SU-DHL-6 (cell line): ENCODE measurements at regions not wholly inside any gene's neighbourhood (a gene's known extent, or its start where the extent isn't known, plus 50 kb on each side); places are given as distances from the start of the nearest gene placed in this dataset.

ENCODE experiments used
- H2AFZ ChIP-seq: fragments of 200-600 bp; sonication (generic); 2 replicates; pipeline ENCODE4 v1.6.1; 2014; ENCODE audit warnings: low read depth, mild to moderate bottlenecking, moderate library complexity, mixed read lengths, antibody characterized with exemption, low read length; ENCODE audit not compliant: severe bottlenecking
- H3F3A ChIP-seq: fragments of 200-600 bp; shearing (Covaris generic); 2 replicates; pipeline ENCODE4 v1.6.0; 2016; ENCODE audit warnings: antibody characterized with exemption, mild to moderate bottlenecking; ENCODE audit not compliant: insufficient read depth
- H3K27ac ChIP-seq: fragments of 200-600 bp; sonication (generic); 2 replicates; pipeline ENCODE4 v1.5.1; 2016; ENCODE audit warnings: low read depth, mild to moderate bottlenecking, low read length, moderate library complexity, mixed read lengths
- H3K27me3 ChIP-seq: fragments of 200-600 bp; sonication (generic), shearing (Covaris generic); 2 replicates; pipeline ENCODE4 v1.6.0; 2014; ENCODE audit warnings: mild to moderate bottlenecking, low read length
- H3K36me3 ChIP-seq: fragments of 200-600 bp; sonication (generic); 2 replicates; pipeline ENCODE4 v1.6.1; 2014; ENCODE audit warnings: mild to moderate bottlenecking, low read length, mixed read lengths
- H3K4me2 ChIP-seq: fragments of 300-600, 200-600 bp; shearing (Covaris generic), sonication (generic); 2 replicates; pipeline ENCODE4 v1.6.0; 2014; ENCODE audit warnings: low read length, low read depth, mild to moderate bottlenecking; ENCODE audit not compliant: poor library complexity, severe bottlenecking
- H3K4me3 ChIP-seq: fragments of 200-600 bp; sonication (generic); 2 replicates; pipeline ENCODE4 v1.5.1; 2014; ENCODE audit warnings: antibody characterized with exemption, low read length, mild to moderate bottlenecking, mixed read lengths; ENCODE audit not compliant: insufficient read depth, poor library complexity, severe bottlenecking
- H3K79me2 ChIP-seq: fragments of 200-600 bp; sonication (generic); 2 replicates; pipeline ENCODE4 v1.6.1; 2014; ENCODE audit warnings: mild to moderate bottlenecking, low read length, moderate library complexity; ENCODE audit not compliant: insufficient read depth
- H3K9ac ChIP-seq: fragments of 200-600 bp; sonication (generic); 2 replicates; pipeline ENCODE4 v1.7.0; 2014; ENCODE audit warnings: mild to moderate bottlenecking, low read length
- H3K9me2 ChIP-seq: fragments of 200-600 bp; sonication (generic); replicated peaks from 2 replicates; pipeline ENCODE4 v1.6.1; 2014; ENCODE audit warnings: low read length; ENCODE audit not compliant: insufficient read depth
- H3K9me3 ChIP-seq: fragments of 200-600 bp; sonication (generic); 2 replicates; pipeline ENCODE4 v1.6.1; 2014; ENCODE audit warnings: low read length, mixed read lengths; ENCODE audit not compliant: insufficient read depth
- H4K20me1 ChIP-seq: fragments of 200-600 bp; sonication (generic); 2 replicates; pipeline ENCODE4 v1.6.1; 2014; ENCODE audit warnings: low read depth, mild to moderate bottlenecking, antibody characterized with exemption, low read length, moderate library complexity, mixed read lengths
- EZH2phosphoT487 ChIP-seq: fragments of 200-600 bp; sonication (generic), shearing (Covaris generic); conservative IDR thresholded peaks from 2 replicates; pipeline ENCODE4 v1.6.1; 2018; ENCODE audit warnings: mild to moderate bottlenecking, antibody characterized with exemption, low read length, moderate library complexity, mixed read lengths
- TF ChIP-seq, protein P1 (sequence below): fragments of 200-600 bp; sonication (generic); IDR thresholded peaks from one replicate; pipeline ENCODE4 v1.5.1; 2017; ENCODE audit warnings: antibody characterized with exemption, mild to moderate bottlenecking, low read length, moderate library complexity; ENCODE audit not compliant: insufficient read depth, poor library complexity, severe bottlenecking

DNA sequence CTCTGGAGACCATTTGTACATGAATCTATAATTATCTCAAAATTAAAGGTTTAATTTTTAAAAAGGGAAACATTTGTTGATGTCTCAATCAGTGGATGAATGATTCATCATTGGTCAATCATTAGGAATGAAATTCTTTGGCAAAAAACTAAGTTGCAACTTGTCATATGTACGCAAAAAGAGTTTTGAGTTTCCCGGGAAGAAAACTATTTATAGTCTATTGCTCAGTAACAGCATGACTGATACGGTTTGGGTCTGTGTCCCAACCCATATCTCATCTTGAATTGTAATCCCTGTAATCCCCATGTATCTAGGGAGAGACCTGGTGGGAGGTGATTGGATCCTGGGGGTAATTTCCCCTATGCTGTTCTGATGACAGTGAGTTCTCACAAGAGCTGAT, 765.8 kb upstream of the ROBO1 start:
- H3K9ac ChIP-seq, result no peak overlapping the region
- no peaks in the 10 kb centered on the region for H3K79me2 ChIP-seq
- H3K9me2 ChIP-seq, result no peaks in the 10 kb centered on the region
- H2AFZ ChIP-seq, result no peak overlapping the region
- H3K9me3 ChIP-seq, result no peaks in the 10 kb centered on the region
- H3K4me2 ChIP-seq, result no peak overlapping the region
- H3K36me3 ChIP-seq, result no peaks in the 10 kb centered on the region
- H3K27me3 ChIP-seq, result no peaks in the 10 kb centered on the region
- H4K20me1 ChIP-seq, result no peaks in the 10 kb centered on the region
- no peaks in the 10 kb centered on the region for H3F3A ChIP-seq
- TF ChIP-seq EZH2phosphoT487, result no peak
- TF ChIP-seq, protein P1, sequence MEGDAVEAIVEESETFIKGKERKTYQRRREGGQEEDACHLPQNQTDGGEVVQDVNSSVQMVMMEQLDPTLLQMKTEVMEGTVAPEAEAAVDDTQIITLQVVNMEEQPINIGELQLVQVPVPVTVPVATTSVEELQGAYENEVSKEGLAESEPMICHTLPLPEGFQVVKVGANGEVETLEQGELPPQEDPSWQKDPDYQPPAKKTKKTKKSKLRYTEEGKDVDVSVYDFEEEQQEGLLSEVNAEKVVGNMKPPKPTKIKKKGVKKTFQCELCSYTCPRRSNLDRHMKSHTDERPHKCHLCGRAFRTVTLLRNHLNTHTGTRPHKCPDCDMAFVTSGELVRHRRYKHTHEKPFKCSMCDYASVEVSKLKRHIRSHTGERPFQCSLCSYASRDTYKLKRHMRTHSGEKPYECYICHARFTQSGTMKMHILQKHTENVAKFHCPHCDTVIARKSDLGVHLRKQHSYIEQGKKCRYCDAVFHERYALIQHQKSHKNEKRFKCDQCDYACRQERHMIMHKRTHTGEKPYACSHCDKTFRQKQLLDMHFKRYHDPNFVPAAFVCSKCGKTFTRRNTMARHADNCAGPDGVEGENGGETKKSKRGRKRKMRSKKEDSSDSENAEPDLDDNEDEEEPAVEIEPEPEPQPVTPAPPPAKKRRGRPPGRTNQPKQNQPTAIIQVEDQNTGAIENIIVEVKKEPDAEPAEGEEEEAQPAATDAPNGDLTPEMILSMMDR, result no peak
- H3K4me3 ChIP-seq, result no peak overlapping the region
- H3K27ac ChIP-seq, result no peak overlapping the region

DNA sequence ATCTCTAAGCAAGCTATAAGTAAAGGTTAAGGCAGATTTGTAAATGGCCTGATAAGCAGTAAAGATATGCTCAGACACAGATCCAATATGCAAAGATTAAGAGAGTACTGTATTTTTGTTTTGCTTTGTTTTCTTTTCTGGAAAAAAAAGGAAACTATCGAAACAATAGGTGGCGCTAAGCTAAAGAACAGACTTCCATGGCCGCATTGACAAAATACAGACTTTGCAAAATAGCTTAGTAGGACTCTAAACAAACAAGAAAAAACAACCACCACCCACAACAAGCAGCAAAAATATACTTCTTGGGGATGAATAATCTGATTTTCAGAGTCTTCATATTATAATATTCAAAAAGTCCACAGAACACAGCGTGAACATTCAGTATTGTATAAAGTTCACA, 758.4 kb upstream of the ROBO1 start:
- H3K27ac ChIP-seq, result no peak overlapping the region
- no peak overlapping the region for H3K4me2 ChIP-seq
- no peak overlapping the region for H3K9ac ChIP-seq
- no peaks in the 10 kb centered on the region for H3K79me2 ChIP-seq
- no peaks in the 10 kb centered on the region for H3F3A ChIP-seq
- H3K4me3 ChIP-seq, result no peak overlapping the region
- H3K9me3 ChIP-seq, result no peaks in the 10 kb centered on the region
- no peaks in the 10 kb centered on the region for H3K36me3 ChIP-seq
- H2AFZ ChIP-seq, result no peak overlapping the region
- no peaks in the 10 kb centered on the region for H4K20me1 ChIP-seq
- TF ChIP-seq EZH2phosphoT487, result no peak
- TF ChIP-seq, protein P1, result no peak
- no peaks in the 10 kb centered on the region for H3K27me3 ChIP-seq
- H3K9me2 ChIP-seq, result no peaks in the 10 kb centered on the region

DNA sequence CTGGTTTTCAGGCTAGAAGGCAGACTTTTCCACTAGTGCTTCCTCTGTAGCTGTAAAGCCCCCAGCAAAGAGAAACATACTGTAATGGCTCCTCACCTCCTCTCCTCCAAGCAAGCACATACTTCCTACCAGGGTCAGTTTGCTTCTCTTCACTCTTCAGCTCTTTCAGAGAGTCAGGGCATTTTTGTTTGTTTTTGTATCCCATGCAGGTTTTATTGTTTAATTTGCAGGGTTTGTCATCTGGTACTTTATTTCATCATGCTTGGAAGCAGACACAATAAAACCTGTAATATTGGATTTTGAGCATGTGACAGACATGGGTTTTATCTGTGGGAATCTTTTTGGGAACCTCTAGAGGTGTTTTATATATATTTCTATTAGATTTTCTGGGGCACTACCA, 753.3 kb upstream of the ROBO1 start:
- TF ChIP-seq EZH2phosphoT487, result no peak
- TF ChIP-seq, protein P1, result no peak
- H3K36me3 ChIP-seq, result no peaks in the 10 kb centered on the region
- no peaks in the 10 kb centered on the region for H3K79me2 ChIP-seq
- no peaks in the 10 kb centered on the region for H3K9me2 ChIP-seq
- H3K4me3 ChIP-seq, result no peak overlapping the region
- H3K4me2 ChIP-seq, result no peak overlapping the region
- no peak overlapping the region for H3K9ac ChIP-seq
- H3F3A ChIP-seq, result no peaks in the 10 kb centered on the region
- no peaks in the 10 kb centered on the region for H4K20me1 ChIP-seq
- H3K9me3 ChIP-seq, result no peaks in the 10 kb centered on the region
- no peak overlapping the region for H2AFZ ChIP-seq
- no peaks in the 10 kb centered on the region for H3K27me3 ChIP-seq
- H3K27ac ChIP-seq, result no peak overlapping the region

DNA sequence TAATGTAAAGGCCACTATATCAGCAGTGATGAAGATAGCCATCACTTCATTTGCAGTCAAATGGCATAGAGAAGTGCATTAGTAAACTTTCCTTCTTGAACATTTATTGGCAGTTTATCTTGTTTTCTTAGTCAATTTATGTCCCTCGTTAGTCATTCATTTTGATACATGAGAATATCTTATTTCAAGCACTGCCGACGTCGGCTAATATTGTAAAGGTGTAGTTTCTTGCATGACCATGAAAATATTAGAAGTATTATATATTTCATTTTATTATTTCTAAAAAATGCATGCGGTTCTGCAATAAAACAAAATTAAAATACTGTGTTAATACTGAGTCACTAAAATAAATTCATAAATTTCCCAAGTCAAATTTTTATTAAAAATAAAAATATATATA, 751.6 kb upstream of the ROBO1 start:
- H3K4me3 ChIP-seq, result no peak overlapping the region
- no peaks in the 10 kb centered on the region for H3K36me3 ChIP-seq
- no peak overlapping the region for H3K9ac ChIP-seq
- no peak overlapping the region for H2AFZ ChIP-seq
- H3K79me2 ChIP-seq, result no peaks in the 10 kb centered on the region
- H4K20me1 ChIP-seq, result no peaks in the 10 kb centered on the region
- no peaks in the 10 kb centered on the region for H3K9me2 ChIP-seq
- no peaks in the 10 kb centered on the region for H3K27me3 ChIP-seq
- H3K4me2 ChIP-seq, result no peak overlapping the region
- no peak overlapping the region for H3K27ac ChIP-seq
- no peak for TF ChIP-seq EZH2phosphoT487
- TF ChIP-seq, protein P1, result no peak
- no peaks in the 10 kb centered on the region for H3F3A ChIP-seq
- H3K9me3 ChIP-seq, result no peaks in the 10 kb centered on the region
